ENCODE measurements at regions not wholly inside any gene's neighbourhood (a gene's known extent, or its start where the extent isn't known, plus 50 kb on each side); places are given as distances from the start of the nearest gene placed in this dataset.

GRCh38 chr3:166296179-166296783 is 459.1 kb upstream of the BCHE start:
- Histone ChIP-seq H3K9ac (ENCODE audit: low read length) (no peak overlapping the region), H3K27ac (ENCODE audit: low read length) (no peak overlapping the region), H3K4me1 (ENCODE audit: control insufficient read depth, low read depth, low read length) (peaks cover 3% of the 10 kb centered on the region), H3K4me3 (ENCODE audit: low read length) (no peak overlapping the region), H3K27me3 (ENCODE audit: control insufficient read depth, insufficient read depth, low read length) (no peaks in the 10 kb centered on the region), H3K36me3 (ENCODE audit: control insufficient read depth, low read depth, low read length) (no peaks in the 10 kb centered on the region), H3K9me3 (ENCODE audit: control insufficient read depth, low read depth, low read length) (no peaks in the 10 kb centered on the region)

DNA sequence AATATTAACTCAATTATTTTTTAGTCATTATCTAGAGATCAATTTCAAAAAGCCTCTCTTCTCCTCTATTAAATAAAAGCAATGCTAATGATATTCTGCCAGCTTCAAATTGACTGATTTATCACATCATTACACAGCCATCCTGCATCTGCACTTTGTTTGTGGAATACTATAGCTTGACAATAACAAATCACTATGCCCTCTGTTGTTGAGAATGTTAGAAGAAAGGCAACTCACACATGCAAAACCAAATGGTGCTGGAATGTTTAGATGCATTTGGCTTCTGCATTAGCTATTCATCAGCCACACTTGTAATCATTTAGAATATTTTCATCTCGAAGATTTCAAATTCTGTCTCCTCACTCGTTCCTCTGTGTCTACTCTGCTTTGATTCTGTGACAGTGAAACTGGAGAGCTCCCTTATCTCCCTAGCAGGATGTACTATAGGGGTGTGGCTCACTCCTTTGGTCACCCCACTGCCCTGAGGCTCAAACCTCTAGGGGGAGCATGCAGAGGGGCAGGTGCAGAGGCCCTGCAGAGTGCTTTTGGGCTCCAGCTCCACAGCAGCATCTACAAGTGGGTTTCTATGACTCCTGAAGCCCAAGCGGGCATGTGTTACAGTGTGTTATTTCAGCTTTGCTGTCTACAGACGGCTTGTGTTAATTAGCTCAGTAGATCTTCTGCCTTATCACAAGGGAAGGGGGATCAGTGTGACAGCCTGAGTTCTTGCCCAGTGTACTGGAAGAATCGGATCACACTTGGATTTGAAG is 454.1 kb upstream of the BCHE start:
- Histone ChIP-seq H3K9me3 (ENCODE audit: control insufficient read depth, low read depth, low read length) (no peaks in the 10 kb centered on the region), H3K4me3 (ENCODE audit: low read length) (no peak overlapping the region), H3K36me3 (ENCODE audit: control insufficient read depth, low read depth, low read length) (no peaks in the 10 kb centered on the region), H3K27ac (ENCODE audit: low read length) (no peak overlapping the region), H3K9ac (ENCODE audit: low read length) (no peak overlapping the region), H3K4me1 (ENCODE audit: control insufficient read depth, low read depth, low read length) (no peaks in the 10 kb centered on the region), H3K27me3 (ENCODE audit: control insufficient read depth, insufficient read depth, low read length) (no peaks in the 10 kb centered on the region)

DNA sequence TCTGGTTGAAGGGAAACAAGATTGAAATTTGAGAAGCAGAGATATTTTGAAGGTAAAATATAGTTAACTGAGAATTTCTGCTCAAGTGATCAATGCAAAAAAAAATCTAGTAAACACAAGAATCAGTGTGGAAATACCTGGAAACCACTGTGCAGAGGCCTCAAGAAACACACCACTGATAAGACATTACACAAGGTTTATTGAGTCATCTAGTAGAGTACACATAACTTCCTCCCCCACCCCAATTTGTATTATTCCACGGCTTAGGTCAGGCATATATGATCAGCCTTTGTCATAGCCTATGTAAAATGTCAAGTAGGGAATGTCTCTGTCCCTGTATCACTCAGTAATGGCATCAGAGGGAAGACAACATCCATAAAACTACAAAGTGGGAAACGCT is 447.8 kb upstream of the BCHE start:
- Histone ChIP-seq H3K27me3 (ENCODE audit: control insufficient read depth, insufficient read depth, low read length) (no peaks in the 10 kb centered on the region), H3K9ac (ENCODE audit: low read length) (no peak overlapping the region), H3K4me3 (ENCODE audit: low read length) (no peak overlapping the region), H3K36me3 (ENCODE audit: control insufficient read depth, low read depth, low read length) (no peaks in the 10 kb centered on the region), H3K27ac (ENCODE audit: low read length) (no peak overlapping the region), H3K4me1 (ENCODE audit: control insufficient read depth, low read depth, low read length) (no peaks in the 10 kb centered on the region), H3K9me3 (ENCODE audit: control insufficient read depth, low read depth, low read length) (no peaks in the 10 kb centered on the region)

DNA sequence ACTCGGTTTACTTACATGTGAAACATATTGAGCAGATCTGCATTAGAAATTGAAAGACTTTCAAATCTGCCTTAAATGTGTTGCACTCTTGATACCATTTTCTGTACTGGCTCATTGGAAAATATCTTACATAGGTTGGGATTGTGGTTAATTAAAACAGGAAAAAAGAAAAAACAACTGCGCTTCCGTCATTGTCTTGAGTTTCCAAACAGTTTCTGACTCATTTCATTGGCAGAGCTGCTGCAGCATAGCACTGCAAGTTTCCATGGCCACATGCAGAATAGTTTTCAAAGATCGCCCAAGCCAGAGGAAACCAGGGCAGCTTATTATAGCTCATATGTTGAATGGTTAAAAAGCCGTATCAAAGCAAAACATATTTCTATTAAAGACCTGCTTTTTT is 446.6 kb upstream of the BCHE start:
- H3K9me3 ChIP-seq (ENCODE audit: control insufficient read depth, low read depth, low read length) = no peaks in the 10 kb centered on the region

DNA sequence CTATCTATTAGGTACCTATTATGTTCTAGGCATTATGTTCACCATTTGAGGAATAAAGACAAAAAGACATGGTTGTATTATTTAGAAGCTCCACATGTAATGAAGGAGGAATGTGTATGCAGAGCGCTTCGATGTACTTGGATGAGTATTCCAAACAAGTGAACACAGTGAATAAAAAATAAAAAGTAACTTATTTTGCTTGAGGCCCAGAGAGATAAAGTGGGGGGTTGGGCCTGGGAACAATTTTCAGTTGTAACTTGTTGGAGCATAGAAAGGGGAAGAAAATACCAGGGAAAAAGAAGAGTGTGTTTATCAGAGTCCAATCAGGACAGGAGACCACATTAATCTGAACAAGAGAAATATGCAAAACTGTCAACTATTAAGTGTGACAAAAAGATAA is 445.7 kb upstream of the BCHE start:
- H3K4me1 ChIP-seq (ENCODE audit: control insufficient read depth, low read depth, low read length) = no peaks in the 10 kb centered on the region
- no peak overlapping the region for H3K4me3 ChIP-seq (ENCODE audit: low read length)
- H3K9ac ChIP-seq (ENCODE audit: low read length) = no peak overlapping the region
- no peaks in the 10 kb centered on the region for H3K27me3 ChIP-seq (ENCODE audit: control insufficient read depth, insufficient read depth, low read length)
- H3K36me3 ChIP-seq (ENCODE audit: control insufficient read depth, low read depth, low read length) = no peaks in the 10 kb centered on the region
- no peak overlapping the region for H3K27ac ChIP-seq (ENCODE audit: low read length)
- H3K9me3 ChIP-seq (ENCODE audit: control insufficient read depth, low read depth, low read length) = no peaks in the 10 kb centered on the region

More for the DNA sequence above, 446.6 kb upstream of the BCHE start:
- Histone ChIP-seq H3K4me3 (ENCODE audit: low read length) (no peak overlapping the region), H3K4me1 (ENCODE audit: control insufficient read depth, low read depth, low read length) (no peaks in the 10 kb centered on the region), H3K27ac (ENCODE audit: low read length) (no peak overlapping the region), H3K27me3 (ENCODE audit: control insufficient read depth, insufficient read depth, low read length) (no peaks in the 10 kb centered on the region), H3K9ac (ENCODE audit: low read length) (no peak overlapping the region), H3K36me3 (ENCODE audit: control insufficient read depth, low read depth, low read length) (no peaks in the 10 kb centered on the region)

DNA sequence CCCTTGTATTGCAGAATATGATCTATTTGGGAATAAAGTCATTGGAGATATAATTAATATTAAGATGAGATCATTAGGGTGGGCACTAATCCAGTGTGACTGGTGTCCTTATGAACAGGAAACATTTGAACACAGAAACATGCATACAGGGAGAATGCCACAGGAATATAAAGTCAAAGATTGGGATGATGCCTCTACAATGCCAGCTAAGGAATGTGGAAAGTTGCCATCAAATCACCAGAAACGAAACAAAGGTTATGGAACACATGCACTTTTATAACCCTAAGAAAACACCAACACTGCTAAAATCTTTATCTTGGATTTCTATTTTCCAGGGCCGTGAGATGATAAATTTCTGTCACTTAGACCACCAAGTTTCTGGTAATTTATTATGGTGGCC is 442.4 kb upstream of the BCHE start:
- Histone ChIP-seq H3K9me3 (ENCODE audit: control insufficient read depth, low read depth, low read length) (no peaks in the 10 kb centered on the region), H3K36me3 (ENCODE audit: control insufficient read depth, low read depth, low read length) (no peaks in the 10 kb centered on the region), H3K27ac (ENCODE audit: low read length) (no peak overlapping the region), H3K9ac (ENCODE audit: low read length) (no peak overlapping the region), H3K27me3 (ENCODE audit: control insufficient read depth, insufficient read depth, low read length) (no peaks in the 10 kb centered on the region), H3K4me3 (ENCODE audit: low read length) (no peak overlapping the region), H3K4me1 (ENCODE audit: control insufficient read depth, low read depth, low read length) (no peaks in the 10 kb centered on the region)

DNA sequence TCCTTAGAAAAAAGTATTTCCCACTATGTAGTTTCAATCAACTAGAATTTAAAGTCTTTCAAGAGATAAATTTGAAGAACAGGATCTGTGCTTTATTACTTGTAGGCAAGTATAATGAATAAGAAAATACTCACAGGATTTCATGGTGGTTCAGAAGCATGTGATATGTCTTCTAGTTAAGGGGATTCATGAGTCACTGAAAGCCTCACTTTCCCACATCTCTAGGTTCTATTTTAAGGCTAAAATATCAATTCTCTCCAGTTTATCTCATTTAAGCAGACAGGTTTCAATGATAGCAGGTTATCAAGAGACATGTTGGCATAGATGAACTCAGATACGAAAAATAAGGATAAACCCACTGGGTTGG is 437.8 kb upstream of the BCHE start:
- Histone ChIP-seq H3K9ac (ENCODE audit: low read length) (no peak overlapping the region), H3K4me3 (ENCODE audit: low read length) (no peak overlapping the region), H3K9me3 (ENCODE audit: control insufficient read depth, low read depth, low read length) (no peaks in the 10 kb centered on the region), H3K27ac (ENCODE audit: low read length) (no peak overlapping the region), H3K4me1 (ENCODE audit: control insufficient read depth, low read depth, low read length) (no peaks in the 10 kb centered on the region), H3K27me3 (ENCODE audit: control insufficient read depth, insufficient read depth, low read length) (no peaks in the 10 kb centered on the region), H3K36me3 (ENCODE audit: control insufficient read depth, low read depth, low read length) (no peaks in the 10 kb centered on the region)

GRCh38 chr3:166274351-166275023 is 437.3 kb upstream of the BCHE start:
- Histone ChIP-seq H3K4me3 (ENCODE audit: low read length) (no peak overlapping the region), H3K36me3 (ENCODE audit: control insufficient read depth, low read depth, low read length) (no peaks in the 10 kb centered on the region), H3K27me3 (ENCODE audit: control insufficient read depth, insufficient read depth, low read length) (no peaks in the 10 kb centered on the region), H3K9me3 (ENCODE audit: control insufficient read depth, low read depth, low read length) (no peaks in the 10 kb centered on the region), H3K9ac (ENCODE audit: low read length) (no peak overlapping the region), H3K27ac (ENCODE audit: low read length) (no peak overlapping the region), H3K4me1 (ENCODE audit: control insufficient read depth, low read depth, low read length) (no peaks in the 10 kb centered on the region)

GRCh38 chr3:166270429-166270828 is 433.2 kb upstream of the BCHE start:
- Histone ChIP-seq H3K9ac (ENCODE audit: low read length) (no peak overlapping the region), H3K27me3 (ENCODE audit: control insufficient read depth, insufficient read depth, low read length) (no peaks in the 10 kb centered on the region), H3K27ac (ENCODE audit: low read length) (no peak overlapping the region), H3K36me3 (ENCODE audit: control insufficient read depth, low read depth, low read length) (no peaks in the 10 kb centered on the region), H3K9me3 (ENCODE audit: control insufficient read depth, low read depth, low read length) (no peaks in the 10 kb centered on the region), H3K4me1 (ENCODE audit: control insufficient read depth, low read depth, low read length) (no peaks in the 10 kb centered on the region), H3K4me3 (ENCODE audit: low read length) (no peak overlapping the region)

GRCh38 chr3:166265153-166265552 is 427.9 kb upstream of the BCHE start:
- Histone ChIP-seq H3K27me3 (ENCODE audit: control insufficient read depth, insufficient read depth, low read length) (no peaks in the 10 kb centered on the region), H3K27ac (ENCODE audit: low read length) (no peak overlapping the region), H3K9ac (ENCODE audit: low read length) (no peak overlapping the region), H3K4me3 (ENCODE audit: low read length) (no peak overlapping the region), H3K9me3 (ENCODE audit: control insufficient read depth, low read depth, low read length) (no peaks in the 10 kb centered on the region), H3K4me1 (ENCODE audit: control insufficient read depth, low read depth, low read length) (no peaks in the 10 kb centered on the region), H3K36me3 (ENCODE audit: control insufficient read depth, low read depth, low read length) (no peaks in the 10 kb centered on the region)

- no peaks in the 10 kb centered on the region for H3K9me3 ChIP-seq (ENCODE audit: control insufficient read depth, low read depth, low read length)
- no peak overlapping the region for H3K27ac ChIP-seq (ENCODE audit: low read length)
- H3K27me3 ChIP-seq (ENCODE audit: control insufficient read depth, insufficient read depth, low read length) = no peaks in the 10 kb centered on the region
- H3K4me3 ChIP-seq (ENCODE audit: low read length) = no peak overlapping the region
- no peak overlapping the region for H3K9ac ChIP-seq (ENCODE audit: low read length)
- H3K36me3 ChIP-seq (ENCODE audit: control insufficient read depth, low read depth, low read length) = no peaks in the 10 kb centered on the region
- H3K4me1 ChIP-seq (ENCODE audit: control insufficient read depth, low read depth, low read length) = no peaks in the 10 kb centered on the region
These were observed 426.2 kb upstream of the BCHE start for GRCh38 chr3:166263460-166263859.

Measured in iPS-18a (cell line).